GM18507 (cell line): ENCODE measurements at regions not wholly inside any gene's neighbourhood (a gene's known extent, or its start where the extent isn't known, plus 50 kb on each side); places are given as distances from the start of the nearest gene placed in this dataset.
"Not testable (repeated sequence)": the region's sequence is repeated elsewhere in the genome, so short reads cannot be mapped to it uniquely, and the experiment has no call there.

Source experiments
- DNase-seq: peaks from one replicate; pipeline ENCODE4 v3.0.0; 2011; ENCODE audit warnings: low read depth; ENCODE audit not compliant: insufficient read length; ENCODE audit errors: extremely low spot score
- FAIRE-seq: peaks from 2 replicates; lab custom pipeline; 2011; peaks lifted over from hg19 to GRCh38; lab: Jason Lieb, UNC

DNA sequence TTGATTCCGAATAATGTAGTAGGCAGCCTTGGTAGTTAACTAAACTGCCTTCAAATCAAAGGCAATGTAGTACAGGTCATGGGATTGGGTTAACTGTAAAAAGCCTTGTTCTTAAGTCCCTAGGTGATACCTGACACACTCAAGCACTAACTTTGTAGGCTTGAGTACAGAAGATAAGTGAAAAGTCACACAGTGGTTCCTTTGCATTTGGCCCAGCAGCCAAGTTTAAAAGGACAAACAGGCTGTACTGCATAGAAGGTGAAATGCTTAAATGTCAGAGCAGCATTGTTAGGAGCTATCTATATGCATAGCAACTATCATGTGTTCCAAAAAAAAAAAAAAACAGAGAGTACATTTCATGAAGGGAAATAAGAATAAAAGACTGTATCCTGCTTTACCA is 178.4 kb downstream of the ATOH1 start:
- FAIRE-seq (no peak), DNase-seq (no peak)

DNA sequence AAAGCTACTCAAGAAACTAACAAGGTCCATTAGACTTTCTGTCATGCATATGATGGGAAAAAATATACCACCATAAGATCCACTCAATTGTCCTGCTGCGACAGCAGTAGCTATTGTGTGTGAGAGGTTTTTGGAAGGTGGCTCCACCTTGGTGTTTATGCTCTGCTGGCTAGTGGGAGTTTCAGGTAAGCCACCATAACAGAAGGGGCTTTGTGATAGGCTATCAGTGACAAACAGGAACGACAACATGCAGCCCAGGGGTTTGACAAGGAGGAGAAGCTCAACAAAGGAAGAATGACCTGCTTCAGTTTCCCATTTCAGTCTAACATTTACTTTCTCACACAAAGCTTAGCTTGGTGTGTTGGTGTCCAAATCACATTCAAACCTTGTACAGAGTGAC is 182.6 kb downstream of the ATOH1 start:
- FAIRE-seq (no peak), DNase-seq (no peak)

DNA sequence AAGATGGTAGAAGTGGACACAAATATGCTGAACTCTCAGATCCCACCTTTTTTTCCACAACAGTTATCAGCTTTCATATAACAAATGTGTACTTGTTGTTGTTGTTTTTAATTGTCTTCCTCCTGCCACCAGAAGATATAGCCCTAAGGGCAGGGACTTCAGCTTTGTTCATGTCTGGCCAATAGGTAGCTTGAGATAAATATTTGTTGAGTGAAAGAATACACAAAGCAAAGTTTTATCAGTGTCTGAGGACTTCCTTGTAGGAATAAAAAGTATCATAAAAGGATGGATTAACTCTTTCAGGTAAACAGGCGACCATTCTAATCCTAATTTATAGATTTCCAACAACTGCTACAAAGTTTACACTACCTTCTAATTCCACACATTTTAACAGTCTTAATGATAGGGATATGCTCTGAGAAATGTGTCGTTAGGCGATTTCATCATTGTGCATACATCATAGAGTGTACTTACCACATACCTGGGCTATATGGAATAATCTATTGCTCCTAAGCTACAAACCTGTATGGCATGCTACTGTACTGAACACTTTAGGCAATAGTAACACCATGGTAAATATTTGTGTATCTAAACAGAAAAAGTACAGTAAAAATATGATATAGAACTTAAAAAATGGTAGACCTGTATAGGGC is 186.1 kb downstream of the ATOH1 start:
- FAIRE-seq: no peak
- DNase-seq: no peak

DNA sequence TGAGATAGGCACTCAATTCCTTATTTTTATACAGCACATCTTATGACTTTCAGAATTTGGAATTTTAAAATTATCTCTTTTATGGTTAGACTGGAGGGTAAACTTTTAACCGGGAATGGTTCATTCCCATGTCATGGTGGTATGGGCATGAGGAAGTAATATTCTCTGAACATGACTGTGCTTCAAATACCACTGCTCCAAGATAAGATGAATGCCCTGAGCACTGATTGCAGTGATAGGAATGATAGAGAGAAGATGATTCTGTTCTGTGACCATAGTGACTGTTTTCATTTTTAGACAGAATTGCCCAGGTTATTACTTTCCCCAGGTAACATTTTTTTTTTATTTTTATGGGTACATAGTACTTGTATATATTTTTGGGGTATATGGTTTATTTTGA is 187.4 kb downstream of the ATOH1 start:
- DNase-seq (no peak), FAIRE-seq (no peak)

DNA sequence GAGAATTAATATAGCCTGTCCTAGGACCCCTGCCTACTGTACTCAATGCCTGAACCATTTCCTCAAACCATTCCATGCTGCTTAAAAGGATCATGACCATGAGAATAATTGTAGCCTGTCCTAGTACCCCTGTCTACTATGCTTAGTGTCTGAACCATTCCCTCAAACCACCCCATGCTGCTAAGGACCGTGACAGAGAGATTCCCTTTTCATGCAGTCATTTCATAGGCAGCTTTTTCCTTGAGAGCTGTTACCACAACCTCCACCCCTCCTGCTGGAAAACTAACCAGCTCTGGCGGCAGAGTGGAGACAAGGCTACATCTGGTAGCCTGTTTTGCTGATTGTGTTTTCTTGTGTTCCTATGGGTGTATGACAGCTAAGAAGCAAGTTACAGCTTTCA is 174.9 kb upstream of the SMARCAD1 start:
- FAIRE-seq: no peak

DNA sequence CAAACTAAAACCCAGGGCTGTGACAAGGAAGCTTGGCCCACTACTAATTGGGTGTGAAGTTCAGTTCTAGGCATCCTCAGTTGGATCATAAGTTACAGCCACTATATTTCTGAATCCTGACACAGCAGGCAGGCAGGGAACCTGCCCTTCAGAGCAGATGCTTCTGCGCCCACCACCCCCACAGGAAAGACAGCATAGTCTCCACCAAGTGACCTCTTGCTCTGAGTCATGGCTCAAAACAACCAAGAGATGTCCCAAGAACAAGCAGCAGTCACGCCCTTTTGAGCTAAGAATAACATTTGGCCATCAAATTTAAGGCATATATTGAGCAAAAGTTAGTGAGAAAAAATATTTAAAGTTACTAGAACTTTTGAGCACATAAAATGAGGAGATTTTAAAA is 170.7 kb upstream of the SMARCAD1 start:
- no peak for DNase-seq
- no peak for FAIRE-seq

More for the DNA sequence above, 174.9 kb upstream of the SMARCAD1 start:
- no peak for DNase-seq

DNA sequence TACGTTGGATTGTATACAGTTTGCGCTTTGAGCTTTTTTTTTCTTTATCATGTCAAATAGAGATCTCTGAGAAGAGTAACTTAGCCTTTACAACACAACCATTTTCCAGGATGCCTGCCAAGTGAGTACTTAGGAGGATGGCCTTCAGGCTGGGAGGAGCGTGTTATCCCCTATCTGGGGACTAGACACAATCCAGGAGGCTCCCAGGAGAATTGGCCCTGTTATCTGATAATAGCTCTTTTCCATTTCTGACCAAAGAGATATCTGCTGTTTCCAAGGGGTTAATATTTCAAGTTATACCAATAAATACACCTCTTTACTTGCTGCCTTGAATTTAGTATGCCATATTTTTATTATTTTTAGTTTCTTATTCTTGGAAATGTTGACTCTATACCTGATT is 169.5 kb upstream of the SMARCAD1 start:
- FAIRE-seq (no peak), DNase-seq (no peak)

DNA sequence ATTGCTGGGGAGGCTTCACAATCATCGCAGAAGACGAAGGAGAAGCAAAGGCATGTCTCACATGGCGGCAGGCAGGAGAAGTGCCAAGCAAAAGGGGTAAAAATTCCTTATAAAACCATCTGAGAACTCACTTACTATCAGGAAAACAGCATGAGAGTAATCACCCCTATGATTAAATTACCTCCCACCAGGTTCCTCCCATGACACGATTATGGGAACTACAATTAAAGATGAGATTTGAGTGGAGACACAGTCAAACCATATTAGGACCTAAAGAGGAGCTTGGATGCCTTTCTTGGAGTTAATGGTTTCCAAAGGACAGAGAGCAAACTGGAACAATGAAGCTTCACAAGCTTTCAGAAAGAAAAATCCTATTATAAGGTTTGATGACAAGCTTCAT is 168.4 kb upstream of the SMARCAD1 start:
- DNase-seq (no peak), FAIRE-seq (no peak)

DNA sequence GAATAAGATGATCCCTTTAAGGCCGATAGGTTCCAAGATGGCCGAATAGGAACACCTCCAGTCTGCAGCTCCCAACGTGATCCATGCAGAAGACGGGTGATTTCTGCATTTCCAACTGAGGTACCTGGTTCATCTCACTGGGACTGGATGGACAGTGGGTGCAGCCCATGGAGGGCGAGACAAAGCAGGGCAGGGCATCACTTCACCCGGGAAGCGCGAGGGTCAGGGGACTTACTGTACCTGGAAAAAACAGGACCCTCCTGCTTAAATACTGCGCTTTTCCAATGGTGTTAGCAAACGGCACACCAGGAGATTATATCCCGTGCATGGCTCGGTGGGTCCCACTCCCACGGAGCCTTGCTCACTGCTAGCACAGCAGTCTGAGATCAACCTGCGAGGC is 163.2 kb upstream of the SMARCAD1 start:
- DNase-seq, FAIRE-seq: not testable (repeated sequence)

DNA sequence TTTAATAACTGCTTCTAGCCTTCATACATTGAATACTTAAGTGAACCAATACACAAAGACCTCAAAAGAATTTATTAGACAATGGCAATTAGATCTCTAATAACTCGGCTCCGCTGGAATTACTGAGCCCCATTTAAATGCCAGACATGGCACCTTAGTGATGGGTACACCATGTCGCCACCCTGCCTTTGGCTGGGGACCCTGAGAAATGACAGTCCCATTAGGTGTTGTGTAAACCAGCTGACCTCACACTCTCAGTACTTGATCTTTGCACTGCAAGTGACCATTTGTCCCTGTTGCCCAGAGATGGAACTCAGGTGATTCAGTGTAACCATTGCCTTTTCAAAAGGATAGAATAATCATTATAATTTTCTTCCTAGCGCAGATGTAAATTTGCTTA is 144.6 kb upstream of the SMARCAD1 start:
- DNase-seq (no peak), FAIRE-seq (no peak)

DNA sequence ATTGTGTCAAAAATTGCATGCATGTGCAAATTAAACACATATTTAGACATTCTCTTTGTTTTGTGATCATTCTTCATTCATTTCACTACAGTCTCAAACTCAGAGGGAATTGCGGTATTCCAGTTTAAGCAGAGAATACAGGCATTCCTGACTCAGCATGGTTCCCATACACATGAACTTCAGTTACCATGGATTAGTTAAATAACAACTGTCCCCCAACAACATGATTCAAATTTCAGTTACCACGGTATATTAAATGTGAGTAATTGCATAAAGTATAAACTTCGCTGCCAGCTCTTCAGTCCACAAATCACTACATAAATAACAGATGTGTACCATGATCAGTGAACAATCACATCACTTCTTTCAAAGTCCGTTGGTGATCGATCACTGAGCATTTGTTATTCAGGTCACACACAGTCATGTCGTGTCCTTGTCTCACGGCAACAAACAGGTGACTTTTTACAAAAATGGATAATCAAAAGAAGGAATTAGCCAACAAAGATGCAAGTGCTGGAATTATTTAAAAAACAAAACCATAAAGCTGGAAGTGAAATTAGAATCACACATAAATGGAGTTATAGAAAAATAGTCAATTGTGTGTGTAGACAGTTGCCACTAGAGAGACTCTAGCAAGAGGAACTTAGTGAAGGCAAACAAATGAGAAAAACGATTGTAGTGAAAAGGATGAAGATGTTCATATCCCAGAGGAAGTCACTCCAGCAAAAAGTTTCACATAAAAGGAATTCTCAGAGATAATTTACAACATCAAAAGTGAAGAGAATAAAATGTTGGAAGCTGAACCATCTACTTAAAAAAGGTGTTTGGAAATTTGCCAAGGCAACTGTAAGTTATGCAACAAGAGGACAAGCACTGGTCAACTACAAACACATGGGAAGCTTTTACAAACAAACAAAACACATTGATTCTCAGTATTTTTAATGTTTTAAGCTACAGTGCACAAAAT is 138.6 kb upstream of the SMARCAD1 start:
- no peak for DNase-seq
- FAIRE-seq: no peak

DNA sequence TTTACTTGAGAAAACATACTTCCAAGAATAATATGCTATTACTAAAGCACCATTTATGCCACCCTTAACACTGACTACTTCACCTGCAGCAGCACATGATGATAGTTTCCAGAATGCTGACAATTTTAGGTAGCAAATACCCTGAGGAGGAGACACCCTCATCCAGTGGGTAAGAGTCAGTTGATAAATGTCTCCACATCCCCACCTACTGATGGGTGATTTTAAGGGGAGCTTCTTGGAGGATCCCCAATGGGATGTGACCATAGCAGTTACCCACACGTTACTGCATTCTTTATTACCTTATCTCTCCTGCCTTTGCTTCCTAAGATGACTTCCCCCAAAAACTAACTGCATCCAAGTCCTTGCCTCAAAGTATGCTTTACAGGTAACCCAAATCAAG is 131.2 kb upstream of the SMARCAD1 start:
- no peak for FAIRE-seq
- no peak for DNase-seq

DNA sequence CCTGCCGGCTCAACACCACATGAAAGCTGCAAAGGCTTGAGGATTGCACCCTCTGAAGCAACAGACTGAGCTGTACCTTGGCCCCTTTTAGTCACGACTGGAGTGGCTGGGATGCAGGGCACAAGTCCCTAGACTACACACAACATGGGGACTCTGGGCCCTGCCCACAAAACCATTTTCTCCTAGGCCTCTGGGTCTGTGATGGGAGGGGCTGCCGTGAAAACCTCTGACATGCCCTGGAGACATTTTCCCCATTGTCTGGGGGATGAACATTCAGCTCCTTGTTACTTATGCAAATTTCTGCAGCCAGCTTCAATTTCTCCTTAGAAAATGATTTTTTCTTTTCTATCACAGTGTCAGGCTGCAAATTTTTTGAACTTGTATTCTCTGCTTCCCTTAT is 123.5 kb upstream of the SMARCAD1 start:
- no peak for FAIRE-seq
- DNase-seq: no peak

DNA sequence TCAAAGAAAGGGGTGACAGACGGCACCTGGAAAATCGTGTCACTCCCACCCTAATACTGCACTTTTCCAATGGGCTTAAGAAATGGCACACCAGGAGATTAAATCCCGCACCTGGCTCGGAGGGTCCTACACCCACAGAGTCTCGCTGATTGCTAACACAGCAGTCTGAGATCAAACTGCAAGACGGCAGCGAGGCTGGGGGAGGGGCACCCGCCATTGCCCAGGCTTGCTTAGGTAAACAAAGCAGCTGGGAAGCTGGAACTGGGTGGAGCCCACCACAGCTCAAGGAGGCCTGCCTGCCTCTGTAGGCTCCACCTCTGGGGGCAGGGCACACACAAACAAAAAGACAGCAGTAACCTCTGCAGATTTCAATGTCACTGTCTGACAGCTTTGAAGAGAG is 108.5 kb upstream of the SMARCAD1 start:
- not testable (repeated sequence) for FAIRE-seq, DNase-seq

DNA sequence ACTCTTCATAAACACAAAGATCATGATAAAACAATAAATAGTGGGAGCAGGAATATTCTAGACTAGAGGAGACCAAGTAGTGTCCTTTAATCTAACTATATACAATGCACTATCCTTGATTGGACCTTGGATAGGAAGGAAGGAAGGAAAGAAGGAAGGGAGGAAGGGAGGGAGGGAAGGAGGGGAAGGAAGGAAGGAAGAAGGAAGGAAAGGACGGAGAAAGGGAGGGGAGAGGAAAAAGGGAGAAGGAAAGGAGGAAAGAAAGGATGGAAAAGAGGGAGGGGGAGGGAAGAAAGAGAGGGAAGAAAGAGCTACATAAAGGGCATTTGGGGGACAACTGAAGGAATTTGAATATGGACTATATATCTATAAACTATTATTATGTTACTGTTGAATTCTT is 95.0 kb upstream of the SMARCAD1 start:
- no peak for DNase-seq
- FAIRE-seq: no peak

DNA sequence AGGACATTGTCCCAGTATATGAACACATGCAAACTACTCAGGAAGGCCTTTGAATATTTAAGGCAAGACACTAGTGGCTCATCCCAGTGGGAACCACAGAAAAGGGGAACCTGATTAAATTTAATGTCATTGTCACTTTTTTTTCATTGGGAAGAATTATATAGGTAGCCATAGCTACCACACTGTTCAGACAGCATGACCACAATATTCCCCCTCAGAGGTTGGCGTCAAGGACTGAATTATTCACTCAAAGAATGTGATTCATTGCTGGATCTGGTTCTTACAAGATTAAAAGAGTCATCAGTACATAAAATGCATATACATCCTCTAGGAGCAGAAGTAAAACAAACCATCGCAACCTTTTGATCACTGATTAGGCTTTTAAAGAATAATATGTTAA is 92.0 kb upstream of the SMARCAD1 start:
- no peak for DNase-seq

DNA sequence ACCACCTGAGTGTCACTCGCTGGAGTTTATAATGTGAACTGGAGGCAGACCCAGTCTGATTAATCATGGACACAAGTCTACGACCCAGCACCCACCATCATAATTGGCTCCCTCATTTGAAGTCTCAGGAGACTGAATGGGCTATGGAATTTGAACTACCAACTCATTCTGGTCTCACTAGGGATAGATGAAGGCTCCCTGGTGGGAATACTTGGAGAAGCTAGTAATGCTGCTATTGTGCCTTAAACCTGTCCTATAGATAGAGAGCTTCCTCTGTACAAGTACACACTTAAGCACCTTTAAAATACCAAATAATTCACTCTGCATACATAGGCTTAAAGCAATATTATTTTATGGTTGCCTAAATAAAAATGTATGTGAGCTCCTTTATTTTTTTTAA is 90.8 kb upstream of the SMARCAD1 start:
- DNase-seq (no peak), FAIRE-seq (no peak)

More for the DNA sequence above, 92.0 kb upstream of the SMARCAD1 start:
- FAIRE-seq: no peak

DNA sequence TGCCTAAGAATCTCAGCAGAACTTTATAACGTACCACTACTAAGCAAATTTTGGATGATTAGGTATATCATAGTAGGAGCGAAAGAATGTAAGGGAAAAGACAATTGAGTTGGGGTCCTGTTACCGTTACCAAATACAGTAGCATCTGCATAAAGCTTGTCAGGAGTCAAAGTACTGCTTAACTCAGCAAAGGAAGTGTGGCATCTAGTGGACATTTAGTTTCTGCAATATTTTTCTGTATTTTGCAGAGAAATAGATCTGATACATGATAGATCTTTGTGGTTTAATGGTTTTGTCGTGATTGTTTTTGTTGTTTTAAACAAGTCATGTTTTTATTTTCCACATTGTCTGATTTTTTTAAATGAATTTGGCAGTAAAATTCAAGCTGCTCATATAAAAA is 81.0 kb upstream of the SMARCAD1 start:
- no peak for FAIRE-seq
- DNase-seq: no peak

DNA sequence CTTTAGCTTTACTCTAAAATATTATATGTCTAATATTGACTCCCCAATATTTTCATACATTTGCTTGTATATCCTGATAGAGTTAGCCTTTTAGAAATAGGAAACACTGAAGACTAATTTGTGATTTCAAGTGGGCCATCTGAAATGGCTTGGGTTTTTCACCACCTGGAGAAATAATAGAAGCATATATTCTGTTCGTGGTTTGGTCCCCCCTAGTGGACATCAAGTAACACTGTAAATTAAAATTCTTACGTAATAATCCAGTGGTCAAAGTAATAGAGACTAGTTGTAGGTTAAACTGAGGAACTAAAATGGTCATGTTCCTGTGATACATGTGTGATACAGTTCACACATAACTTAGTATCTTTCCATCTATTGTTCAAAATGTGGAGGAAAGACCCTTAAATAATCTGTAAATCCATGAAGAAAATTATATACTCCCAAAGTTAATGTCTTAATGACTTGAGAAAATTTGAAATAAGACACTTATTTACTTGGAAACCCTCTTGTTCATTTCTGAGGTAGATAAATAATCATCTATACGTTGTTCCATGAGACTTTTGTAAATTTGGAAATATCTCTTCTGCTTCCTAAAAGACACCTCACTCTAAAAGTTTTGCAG is 79.8 kb upstream of the SMARCAD1 start:
- peak; percentile 38 for FAIRE-seq
- peak; percentile 9 for DNase-seq

DNA sequence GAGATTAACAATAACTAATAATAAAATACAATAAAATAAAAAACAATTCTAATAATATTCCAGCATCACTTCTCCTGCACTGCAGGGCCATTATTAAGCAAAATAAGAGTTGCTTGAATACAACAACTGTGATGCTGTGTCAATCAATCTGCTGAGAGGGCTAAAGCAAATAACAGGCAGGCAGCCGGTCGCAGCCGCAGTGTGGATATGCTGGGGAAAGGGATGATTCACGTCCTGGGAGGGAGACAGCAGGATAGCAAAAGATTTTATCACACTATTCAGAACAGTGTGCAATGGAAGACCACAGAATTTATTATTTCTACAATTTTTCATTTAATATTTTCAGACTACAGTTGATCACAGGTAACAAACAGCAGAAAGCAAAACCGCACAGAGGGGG is 76.5 kb upstream of the SMARCAD1 start:
- FAIRE-seq: no peak
- no peak for DNase-seq
